HG02840 (cell line): ENCODE measurements at regions not wholly inside any gene's neighbourhood (a gene's known extent, or its start where the extent isn't known, plus 50 kb on each side); places are given as distances from the start of the nearest gene placed in this dataset.

Experiments used
- ATAC-seq: cut with Tn5 transposase; IDR thresholded peaks from one replicate; pipeline ENCODE4 v1.9.1; 2021; ENCODE audit warnings: mild to moderate bottlenecking, moderate library complexity, moderate number of reproducible peaks; ENCODE audit not compliant: unreplicated experiment, low FRiP score

DNA sequence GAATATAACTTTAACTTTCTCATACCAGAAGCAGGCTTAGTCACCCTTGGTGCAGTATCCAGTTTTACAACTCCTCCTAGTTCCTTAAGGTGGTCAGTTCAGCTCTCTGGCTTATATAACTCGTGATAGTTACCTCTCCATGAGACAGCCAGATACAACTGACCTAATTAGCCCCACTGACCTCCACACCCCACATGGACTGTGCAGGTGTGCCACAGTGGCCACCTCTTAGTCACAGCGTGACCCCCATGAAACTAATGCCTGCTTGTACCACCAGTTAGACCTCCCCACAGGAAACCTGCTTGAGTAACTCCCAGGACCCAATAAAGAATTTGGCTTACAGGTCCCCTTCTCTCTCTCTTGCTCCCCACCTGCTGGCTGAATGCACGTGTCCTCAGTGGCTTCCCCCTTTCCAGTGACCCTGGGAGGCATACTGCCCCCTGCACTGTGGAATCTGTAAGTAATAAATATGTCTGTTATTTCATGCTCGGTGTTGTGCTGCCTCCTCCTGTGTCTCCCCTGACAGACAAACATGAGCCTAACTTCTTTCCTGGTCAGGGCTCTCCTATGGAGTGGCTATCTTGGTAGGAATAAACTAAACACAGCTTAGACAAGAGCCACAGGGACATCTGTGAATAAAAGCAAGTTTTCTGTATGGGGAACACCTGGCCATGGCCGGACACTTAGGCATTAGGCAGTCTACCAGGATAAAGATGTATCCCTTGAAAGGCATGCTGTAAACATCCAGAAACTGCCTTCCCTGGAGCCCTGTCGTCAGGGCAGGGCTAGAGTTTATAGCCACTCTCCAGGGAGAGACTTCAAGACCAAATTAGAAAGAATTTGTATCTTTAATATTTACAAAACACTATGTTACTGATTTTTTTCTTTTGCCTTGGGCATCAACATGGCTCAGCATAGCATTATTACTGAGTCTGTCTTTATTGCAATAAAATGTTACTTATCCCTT is 209.7 kb upstream of the BOD1L1 start:
- no peak for ATAC-seq

DNA sequence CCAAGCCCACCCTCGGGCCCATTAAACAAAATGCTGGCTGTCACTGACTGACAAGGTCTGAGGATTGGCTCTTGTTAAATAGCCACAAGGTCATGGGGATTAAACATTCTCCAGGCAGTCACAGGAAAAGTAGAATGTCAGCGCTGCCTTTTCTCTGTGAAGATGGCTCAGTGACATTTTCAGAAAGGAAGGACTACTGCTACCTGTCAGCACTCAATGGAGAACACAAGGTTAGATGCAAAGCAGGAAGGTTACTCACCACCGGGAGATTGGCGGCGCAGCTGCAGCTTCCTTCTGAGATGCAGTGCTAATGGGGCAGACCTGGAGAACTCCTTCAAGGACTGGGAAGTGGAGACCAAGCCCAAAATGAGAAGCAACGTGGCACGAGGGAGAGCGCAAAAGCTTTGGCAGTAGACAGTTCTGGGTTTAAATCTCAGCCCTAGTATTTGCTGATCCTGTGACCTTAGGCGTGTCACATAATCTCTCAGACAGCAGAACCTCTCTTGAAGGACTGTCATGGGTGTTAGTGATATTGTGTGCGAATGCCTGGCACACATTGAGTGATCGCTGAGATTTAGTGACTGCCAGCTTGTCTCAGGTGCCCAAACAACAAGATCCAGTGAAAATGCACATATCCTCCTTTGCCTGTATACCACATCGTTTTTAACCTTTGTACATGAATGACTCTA is 213.1 kb upstream of the BOD1L1 start:
- ATAC-seq, result no peak

DNA sequence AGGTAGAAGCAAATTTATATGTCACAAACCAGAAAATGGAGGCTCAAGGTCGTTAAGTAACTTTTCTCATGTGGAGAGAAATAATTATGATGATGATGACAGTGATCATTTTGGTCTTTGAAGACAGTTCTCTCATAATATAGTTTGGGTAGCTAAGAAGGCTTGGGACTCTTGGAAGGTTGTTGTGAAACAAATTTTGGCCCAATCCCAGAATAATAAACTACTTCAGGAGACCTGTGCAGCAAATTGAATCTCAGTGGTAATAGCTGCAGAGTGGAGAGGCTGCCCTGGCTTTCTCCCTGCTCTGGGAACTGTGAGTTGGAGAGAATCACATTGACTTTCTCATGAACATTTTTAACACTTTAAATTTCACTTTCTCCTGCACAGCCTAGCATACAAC is 217.2 kb upstream of the BOD1L1 start:
- ATAC-seq, result no peak

DNA sequence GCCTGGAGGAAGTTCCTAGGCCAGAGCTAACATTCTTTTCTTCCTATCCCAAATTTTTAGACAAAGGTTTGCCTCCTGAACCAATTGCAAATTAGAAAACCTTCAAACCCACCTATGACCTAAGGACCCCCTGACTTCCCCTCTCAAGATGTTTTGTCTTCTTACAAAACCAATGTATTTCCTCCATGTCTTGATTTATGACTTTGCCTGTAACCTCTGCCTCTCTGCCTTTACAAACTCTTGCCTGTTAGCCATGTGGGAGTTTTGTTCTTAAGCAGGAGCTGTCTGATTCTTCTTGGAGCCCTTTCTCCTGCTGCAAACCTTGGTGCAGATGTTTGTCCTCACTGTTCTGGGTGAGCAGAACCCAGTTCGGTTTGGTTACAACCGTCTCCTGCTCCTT is 222.3 kb upstream of the BOD1L1 start:
- ATAC-seq, result no peak

DNA sequence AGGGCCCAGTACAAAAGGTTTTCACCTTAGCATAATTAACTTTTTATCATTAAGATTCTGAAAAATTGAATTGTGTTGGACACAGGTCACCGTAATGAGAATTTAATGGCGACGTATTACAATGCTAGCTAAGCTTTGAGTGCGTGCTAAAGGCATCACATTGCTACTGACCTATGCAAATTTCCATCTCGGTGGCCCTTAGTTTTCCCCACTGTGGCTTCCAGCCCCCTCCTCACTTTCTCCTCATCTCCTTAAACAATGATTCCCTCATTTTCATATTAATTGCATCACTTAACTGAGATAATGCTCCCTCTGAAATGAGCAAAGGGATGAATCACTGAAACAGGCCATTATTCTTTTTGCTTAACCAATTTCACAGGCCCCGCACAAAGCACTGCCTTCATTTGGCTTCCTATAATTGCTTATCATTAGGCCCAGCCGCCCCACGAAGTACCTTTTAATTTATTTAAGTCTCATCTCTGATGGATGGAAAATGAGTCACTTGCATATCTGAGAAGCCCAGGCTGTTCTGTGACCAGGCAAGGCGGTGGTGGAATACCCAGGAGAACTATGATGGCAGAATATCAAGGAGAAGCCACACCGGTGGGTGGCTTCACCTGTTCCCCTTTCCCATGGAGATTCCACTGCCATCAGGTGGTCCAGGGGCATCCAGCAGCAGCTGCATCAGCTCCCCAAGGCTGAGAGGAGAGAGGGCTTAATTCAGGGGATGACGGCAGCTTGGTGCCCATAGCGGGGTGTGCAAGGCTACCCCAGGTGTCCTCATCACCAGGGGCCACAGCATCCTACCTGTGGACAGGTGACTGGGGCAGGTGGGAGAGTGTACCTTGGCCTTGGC is 223.8 kb upstream of the BOD1L1 start:
- ATAC-seq, result no peak

DNA sequence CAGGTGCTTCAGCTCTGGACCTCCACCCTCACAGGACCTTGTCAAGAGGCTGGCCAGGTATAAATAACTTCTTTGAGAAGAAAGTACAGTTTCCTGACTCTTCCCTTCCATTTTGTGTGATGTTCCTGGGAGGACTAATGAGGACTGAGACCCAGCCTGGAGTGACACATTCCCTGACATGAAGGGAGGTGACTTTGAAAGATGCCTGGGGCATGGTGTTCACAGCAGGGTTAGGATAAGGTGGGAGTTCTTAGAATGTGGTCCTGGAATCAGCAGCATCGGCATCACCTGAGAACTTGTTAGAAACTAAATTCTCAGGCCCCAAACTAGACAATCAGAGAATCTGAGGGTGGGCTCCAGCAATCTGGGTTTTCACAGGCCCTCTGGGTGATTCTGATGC is 224.9 kb upstream of the BOD1L1 start:
- no peak for ATAC-seq

DNA sequence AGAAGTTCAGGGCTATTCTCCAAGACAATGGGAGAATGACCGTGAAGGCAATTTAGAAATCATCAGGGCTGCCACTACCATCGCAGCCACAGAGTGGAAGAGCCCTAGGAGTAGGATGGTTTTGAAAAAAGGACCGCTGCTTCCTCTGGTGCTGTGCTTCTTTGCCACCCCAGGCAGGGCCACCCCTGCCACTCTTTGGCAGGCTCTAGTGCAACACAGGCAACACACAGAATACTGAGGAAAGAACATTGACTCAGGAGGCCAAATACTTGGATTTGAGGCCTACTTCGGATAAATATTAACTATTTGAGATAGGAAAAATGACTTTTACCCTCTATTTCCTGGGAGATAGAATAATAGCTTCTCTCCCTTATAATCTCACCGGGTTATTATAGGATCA is 228.9 kb upstream of the BOD1L1 start:
- ATAC-seq, result no peak

DNA sequence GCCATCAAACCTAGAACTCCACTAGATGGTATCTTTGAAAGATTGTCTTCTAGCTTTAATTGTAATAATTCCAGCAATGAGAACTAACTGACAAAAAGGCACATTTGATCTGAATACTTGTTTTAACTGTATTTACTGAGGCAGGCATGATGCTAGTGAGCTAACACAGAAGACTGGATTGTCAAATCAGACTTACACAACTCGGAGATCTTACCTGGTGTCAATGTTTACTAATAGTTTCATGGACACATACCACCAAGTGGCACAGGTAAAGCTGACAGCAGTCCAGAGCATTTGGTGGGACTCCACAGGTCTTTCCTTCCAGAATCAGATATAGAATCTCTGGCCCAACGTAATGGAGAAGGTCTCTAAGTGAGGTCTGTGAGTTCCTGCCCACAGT is 229.9 kb upstream of the BOD1L1 start:
- ATAC-seq, result no peak

DNA sequence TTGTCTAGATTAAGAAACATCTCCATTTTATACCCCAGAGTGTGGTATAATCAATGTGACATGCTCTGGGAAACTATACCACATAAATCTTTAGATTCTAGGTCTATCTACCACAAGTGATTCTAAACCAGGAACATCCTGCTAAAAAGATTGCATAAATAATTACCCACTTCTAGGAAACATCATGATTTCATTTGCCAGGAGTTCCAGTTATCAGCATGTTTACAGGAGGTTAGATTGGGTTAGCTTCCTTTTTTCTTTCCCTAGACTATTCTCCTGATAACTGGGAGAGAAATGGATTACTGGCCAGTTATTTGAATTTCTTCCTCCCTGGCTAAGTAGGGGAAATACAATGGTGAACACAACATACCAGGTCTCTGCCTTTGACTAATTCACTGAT is 230.3 kb upstream of the BOD1L1 start:
- ATAC-seq, result no peak

DNA sequence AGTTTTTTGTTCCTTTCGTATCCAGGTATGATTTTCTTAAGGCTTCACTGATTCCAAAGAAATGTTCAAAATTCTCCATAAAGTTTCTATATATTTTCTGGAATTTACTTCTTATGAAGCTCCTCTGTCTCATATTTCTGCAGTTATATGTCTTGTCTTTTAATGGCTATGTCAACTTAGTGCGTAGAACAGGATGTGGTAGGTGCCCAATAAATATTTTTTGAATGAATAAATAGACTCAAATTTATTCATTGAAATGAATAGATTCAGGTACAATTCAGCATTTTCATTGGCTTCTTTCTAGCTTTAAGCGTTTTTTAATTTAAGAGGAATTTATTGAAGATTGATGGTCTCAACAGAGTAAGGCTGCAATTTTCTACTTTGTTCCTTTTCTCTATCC is 231.9 kb upstream of the BOD1L1 start:
- ATAC-seq, result no peak

DNA sequence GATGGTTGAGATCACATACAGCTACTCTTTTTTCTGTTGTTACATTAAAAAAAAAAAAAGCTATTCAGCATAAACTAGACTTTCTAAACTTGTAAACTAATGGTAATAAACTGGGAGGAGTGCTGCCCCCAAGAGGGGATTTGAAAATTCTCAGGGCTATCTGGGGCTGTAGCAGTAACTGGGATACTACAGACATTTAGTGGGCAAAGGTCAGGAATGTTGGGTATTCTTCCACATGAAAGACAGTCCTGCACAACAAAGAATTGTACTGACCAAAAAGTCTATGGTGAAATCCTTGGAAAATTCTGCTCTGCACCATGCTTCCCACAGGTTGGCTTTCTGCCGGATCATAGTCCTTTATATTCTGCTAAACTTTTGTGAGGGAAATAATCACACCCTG is 232.6 kb upstream of the BOD1L1 start:
- ATAC-seq, result no peak

DNA sequence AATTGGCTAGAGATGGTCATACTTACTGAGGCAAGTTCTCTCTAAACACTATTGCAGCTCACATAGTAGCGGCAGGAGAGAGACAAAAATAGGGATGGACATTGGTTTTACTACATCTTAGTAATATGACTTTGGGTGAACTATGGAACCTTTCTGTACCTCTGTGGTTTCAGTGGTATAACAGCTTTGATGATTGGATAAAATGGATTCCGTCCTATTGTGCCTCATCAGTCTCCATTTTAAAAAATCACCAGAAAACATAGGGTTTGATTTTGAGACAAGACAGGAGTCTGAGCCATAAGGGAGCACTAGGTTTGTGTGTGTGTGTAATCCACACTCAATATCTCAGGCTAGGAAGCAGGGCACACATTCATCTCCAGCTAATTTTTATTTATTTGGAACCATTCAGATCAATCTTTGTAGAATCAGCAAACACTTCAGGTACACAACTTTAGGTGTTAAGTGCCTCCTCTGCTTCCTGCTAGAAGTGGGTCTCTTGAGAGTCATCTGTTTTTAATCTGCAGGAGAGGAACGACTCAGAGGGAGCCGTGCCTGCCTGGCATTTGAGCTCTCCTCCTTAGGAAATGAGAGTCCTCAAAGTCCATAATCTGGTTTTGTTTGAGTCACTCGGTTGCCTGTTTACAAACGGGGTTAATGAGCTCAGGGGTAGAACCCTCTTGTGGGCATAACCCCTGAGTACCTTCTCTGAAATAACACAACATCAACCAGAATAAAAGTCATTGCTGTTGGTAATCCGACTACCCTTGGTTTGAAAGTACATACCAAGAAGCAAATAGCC is 238.5 kb upstream of the BOD1L1 start:
- no peak for ATAC-seq

DNA sequence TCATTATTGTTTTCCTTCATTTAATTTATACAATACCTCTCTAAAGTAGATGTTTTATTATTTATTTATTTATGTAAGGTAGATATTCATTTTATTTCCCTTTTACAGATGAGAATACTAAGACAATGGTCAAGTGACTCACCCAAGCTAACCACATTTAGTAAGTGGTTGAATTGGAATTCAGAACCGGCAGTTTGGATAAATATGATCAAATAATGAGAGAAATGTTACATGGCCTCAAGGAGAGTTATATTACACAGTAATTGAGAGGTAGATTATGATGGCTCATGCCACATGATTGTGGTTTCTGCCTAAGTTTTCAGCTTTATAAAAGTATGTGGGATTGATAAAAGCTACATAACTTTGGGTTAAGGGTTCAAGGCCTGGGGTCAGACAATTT is 239.4 kb upstream of the BOD1L1 start:
- no peak for ATAC-seq

DNA sequence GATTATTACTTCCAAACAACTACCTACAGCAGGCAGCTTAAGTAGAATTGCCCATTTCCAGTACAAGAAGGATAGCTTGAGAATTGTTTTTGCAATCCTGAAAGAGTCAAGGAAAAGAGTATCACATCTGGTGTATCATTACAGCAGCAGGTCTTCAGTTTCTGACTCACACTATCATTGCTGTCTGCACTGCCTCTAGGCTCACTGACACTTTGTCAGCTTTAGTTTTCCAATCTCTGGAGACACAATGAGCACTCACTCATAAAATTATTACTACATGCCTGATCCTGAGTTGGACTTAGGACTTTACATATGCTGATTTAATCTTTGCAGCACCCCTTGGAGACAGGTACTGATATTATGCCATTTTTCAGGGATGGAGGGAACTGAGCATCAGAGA is 244.6 kb upstream of the BOD1L1 start:
- ATAC-seq, result no peak

DNA sequence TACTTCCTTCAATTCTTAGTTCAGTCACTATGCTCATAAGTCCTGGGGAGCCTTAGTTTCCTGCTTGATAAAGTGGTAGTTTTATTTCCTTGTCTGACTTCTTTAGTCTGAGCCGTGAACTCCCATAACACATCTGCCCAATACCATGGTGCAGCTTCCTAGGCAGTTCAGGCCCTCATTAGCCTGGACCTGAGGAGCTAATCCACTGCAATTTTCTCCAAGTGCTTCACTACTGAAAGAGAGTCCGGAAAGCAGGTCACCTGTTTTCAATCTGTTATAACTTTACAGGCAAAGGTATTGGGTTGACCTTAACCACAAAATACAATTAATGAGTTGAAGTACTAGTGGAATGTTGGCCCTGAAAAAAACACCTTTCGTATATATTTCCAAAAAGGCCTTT is 245.4 kb upstream of the BOD1L1 start:
- no peak for ATAC-seq

DNA sequence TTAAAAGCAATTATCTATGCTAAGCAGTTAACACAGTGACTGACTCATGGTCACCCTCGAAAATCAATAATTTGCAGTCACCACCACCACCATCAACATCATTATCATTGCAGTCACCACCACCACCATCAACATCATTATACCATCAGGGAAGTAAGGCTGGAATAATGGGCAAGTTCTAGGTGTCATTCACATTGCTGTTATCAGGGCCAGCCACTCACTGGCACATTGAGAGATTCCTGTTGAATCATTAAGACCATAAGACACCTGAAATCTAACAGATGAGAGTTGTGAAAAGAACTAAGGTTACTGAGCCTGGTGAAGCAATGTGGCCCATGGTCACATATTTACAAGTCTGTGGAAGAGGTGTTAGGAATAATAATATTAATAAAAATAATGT is 247.7 kb upstream of the BOD1L1 start:
- no peak for ATAC-seq

DNA sequence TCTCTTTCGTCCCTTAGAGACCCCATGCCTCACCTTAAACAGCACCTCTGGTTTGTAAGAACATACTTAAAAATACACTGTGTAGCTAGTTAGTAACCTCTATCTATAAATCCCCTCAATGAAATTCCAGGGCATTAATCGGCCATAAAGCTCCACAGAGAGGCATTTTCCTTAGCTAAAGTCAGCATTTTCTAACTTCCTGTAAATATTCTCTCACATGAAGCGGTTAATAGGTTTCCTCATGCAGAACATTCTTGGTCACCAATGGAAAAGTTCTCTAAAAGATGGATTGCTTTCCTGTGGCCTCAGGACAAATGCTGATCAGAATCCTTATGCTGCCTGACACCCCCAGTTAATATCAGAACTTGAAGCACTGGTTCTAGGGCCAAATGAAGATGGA is 248.6 kb upstream of the BOD1L1 start:
- no peak for ATAC-seq

DNA sequence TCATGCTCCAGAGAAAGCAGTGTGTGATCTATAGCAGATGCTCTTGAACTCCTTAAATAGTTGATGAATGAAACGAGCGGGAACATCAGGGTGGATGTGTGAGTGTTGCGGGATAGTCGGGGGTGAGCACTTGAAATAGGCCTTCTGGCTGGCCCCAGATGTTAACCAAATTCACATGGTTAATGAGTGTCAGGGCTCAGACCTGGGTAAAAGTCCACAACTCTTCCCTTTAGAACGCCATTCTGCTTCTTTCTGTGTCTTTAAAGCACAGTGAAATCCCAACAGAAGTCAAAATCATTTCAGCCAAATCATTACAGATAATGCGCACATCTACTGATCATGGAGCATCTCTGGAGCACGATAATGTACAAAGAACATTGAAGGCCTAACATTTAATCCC is 249.4 kb upstream of the BOD1L1 start:
- no peak for ATAC-seq

DNA sequence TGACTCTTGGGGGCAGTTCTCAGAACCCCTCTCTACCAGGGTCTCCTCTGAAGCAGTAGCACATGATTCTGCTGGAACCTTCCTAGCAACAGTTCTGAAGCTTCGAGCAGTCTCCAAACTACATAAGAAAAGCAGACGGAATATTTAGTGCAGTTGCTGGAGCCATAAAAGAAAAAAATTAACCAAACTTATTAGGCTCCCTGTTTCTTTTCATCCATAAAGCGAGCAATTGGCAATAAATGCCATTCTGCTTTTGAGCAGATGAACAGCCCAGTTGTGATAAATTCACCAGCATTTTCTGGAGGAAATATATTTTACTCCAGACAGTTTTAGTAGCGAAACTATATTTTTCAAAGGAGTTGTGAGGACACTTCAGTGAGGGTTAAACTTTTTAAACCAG is 250.1 kb upstream of the BOD1L1 start:
- ATAC-seq, result no peak

DNA sequence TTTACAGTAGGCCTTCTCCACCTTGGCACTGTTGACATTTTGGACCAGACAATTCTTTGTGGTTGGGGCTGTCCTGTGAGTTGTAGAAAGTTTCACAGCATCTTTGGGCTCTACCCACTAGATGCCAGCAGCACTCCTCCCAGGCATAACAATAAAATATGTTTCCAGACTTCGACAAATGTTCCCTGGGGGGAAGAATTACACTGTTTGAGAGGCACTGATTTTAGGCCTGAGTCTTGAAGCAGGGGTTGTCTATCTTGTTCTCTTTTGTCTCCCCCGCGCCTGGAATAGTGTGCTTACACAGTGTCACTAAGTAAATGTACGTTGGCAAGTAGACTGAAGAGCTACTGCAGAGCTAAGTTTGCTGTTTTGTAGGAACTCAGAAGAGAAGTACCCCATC is 254.4 kb upstream of the BOD1L1 start:
- no peak for ATAC-seq
